Stimulated activated CD4-positive, alpha-beta T cell treated with anti-CD3 and anti-CD28 coated beads, Interleukin-4, amount 100 ng/mL, for 1 hour (primary cell): ENCODE measurements at regions not wholly inside any gene's neighbourhood (a gene's known extent, or its start where the extent isn't known, plus 50 kb on each side); places are given as distances from the start of the nearest gene placed in this dataset.
"Not testable (repeated sequence)": the region's sequence is repeated elsewhere in the genome, so short reads cannot be mapped to it uniquely, and the experiment has no call there.

ENCODE experiments used
- DNase-seq: peaks from one replicate; pipeline ENCODE4 v3.0.0-alpha.2; 2020

DNA sequence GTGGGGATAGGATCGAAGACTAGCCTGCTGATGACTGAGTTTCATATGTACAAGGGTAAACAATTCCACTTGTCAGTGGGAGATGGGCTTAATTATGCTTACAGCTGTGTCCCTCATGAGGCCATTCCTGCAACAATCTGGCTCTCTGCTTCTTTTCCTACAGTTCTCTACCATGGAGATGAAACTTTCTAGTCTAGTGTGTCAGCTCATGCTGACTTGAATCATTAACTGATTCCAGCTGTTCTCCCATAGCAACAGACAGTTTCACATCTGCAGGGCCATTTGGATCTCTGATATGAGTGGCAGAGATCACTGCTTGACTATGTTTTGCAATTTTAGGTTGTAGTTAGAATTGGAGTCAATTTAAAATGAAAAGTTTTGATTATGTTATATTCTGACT is 1251.7 kb upstream of the RAG2 start:
- no peak for DNase-seq

DNA sequence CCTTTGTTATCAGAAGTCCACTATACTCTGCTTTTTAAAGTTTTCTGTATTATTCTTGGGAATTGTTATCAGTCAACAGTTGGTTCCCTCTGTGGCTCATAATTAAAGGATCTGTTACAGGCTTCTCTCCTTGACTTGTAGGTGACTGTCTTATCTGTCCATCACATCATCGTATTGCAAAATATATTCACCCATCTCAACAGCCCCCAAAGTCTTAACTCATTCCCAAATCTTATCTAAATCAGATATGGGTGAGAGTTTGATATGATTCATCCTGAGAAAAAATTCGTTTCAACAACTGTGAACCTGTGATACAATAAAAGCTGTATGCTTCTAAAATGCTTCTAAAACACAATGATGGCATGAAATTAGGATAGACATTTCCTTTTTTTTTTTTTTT is 1245.6 kb upstream of the RAG2 start:
- DNase-seq = no peak

- DNase-seq = no peak
These were observed 1243.0 kb upstream of the RAG2 start for GRCh38 chr11:37841016-37841415.

DNA sequence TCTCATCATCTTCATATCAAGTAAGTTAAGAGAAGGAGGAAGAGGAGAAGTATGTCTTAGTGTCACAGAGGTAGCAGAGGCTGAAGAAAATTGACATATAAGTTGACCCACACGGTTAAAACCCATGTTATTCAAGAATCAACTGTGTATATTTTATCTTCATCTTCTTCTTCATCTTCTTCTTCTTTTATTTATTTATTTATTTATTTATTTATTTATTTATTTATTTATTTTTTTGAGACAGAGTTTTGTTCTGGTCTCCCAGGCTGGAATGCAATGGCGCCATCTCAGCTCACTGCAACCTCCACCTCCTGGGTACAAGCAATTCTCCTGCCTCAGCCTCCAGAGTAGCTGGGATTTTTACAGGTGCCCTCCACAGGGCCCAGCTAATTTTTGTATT is 1242.3 kb upstream of the RAG2 start:
- not testable (repeated sequence) for DNase-seq

DNA sequence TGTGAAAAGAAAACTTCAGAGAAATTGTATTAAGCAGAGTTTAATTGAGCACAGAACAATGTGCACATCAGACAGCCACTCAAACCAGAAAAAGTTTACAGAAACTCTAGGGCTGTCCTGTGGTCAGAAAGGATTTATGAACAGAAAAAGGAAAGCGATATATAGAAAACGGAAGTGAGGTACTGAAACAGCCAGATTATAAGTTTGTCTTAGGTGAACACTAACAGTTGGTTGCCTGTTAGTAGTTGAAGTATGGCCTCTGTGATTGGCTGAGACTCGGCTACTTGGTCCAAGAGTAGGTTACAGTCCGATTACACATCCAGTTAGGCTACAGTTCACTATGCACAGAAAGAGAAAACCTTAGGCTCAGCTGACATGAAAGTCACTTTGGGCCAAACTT is 1232.5 kb upstream of the RAG2 start:
- no peak for DNase-seq

DNA sequence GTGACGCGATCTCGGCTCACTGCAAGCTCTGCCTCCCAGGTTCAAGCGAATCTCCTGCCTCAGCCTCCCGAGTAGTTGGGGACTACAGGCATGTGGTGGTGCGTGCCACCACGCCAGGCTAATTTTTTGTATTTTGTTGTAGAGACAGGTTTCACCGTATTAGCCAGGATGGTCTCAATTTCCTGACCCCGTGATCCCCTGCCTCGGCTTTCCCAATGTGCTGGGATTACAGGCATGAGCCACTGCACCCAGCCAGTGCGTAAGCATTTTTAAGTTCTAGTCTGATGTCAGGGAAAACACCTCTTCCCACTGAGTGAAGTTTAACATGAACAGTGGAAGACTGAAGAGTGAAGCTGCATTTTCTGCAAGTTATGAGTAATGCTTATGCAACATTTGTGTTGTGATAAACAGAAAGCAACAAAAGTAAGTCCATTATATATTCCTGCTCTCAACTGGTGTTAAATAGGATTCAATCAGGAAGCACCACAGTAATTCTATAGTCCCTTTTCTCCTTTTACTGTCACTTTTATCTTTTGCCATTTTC is 1219.8 kb upstream of the RAG2 start:
- no peak for DNase-seq

- peak; percentile 0 for DNase-seq
These were observed 1214.3 kb upstream of the RAG2 start for GRCh38 chr11:37812281-37812880.

DNA sequence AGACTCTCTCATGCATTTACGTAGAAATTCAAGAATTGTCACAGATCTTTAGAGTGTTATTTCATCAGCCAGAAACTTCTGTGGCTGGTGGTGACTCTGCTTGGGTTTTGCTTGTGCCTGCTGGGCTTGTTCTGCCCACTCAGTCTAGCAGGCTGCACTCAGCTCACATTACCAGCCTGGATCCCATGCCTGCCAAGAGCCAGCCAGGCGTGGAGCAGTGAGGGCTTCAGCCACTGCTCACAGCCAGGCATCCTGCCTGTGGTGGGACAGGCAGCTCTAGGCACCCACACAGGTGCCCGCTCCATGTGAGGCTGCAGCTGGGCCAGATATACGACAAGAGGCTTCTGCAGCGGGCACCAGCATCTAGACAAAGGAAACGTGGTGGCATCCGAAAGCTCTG is 1213.3 kb upstream of the RAG2 start:
- DNase-seq = no peak

GRCh38 chr11:37804666-37805065 is 1206.6 kb upstream of the RAG2 start:
- no peak for DNase-seq

- no peak for DNase-seq
These were observed 1190.3 kb upstream of the RAG2 start for GRCh38 chr11:37788141-37788877.

GRCh38 chr11:37786214-37786755 is 1188.2 kb upstream of the RAG2 start:
- DNase-seq = no peak

- DNase-seq = no peak
These were observed 1176.4 kb upstream of the RAG2 start for GRCh38 chr11:37774441-37774840.

- DNase-seq = no peak
These were observed 1172.1 kb upstream of the RAG2 start for GRCh38 chr11:37770145-37770544.

- no peak for DNase-seq
These were observed 1164.0 kb upstream of the RAG2 start for GRCh38 chr11:37762079-37762478.

GRCh38 chr11:37755521-37755920 is 1157.5 kb upstream of the RAG2 start:
- no peak for DNase-seq

DNA sequence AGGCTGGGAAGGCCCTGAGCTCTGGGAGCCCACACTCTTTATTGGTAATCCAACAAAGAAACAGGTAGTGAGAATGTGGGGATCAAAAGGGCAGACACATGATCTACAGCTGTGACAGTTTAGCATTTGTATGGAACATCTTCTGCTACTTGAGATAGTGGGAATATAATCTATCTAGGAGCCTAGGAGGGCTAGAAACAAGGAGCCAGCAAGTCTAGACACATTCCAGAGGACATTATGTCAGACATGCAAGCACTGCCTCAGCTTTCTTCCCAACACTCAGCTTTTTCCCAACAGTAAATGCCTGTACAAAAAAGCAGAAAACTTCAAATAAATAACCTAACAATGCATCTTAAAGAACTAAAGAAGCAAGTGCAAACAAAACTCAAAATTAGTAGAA is 1150.6 kb upstream of the RAG2 start:
- no peak for DNase-seq

DNA sequence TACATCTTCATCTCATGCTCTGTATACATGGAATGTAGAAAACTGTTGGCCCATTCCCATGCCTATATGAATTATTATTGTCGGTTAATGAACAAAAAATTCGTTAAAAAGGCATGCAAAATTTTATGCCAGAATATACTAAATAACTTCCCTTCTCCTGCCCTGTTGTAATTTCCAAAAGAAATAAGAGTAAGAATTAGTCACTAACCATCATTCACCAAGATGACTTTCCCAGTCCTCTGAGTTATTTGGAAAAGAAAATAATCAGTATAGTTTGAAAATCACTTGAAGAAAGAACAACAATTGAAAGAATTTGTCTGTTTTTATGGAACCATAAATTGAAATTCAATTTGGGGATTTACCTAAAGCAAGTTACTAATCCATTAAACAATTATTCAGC is 1149.1 kb upstream of the RAG2 start:
- DNase-seq = no peak

DNA sequence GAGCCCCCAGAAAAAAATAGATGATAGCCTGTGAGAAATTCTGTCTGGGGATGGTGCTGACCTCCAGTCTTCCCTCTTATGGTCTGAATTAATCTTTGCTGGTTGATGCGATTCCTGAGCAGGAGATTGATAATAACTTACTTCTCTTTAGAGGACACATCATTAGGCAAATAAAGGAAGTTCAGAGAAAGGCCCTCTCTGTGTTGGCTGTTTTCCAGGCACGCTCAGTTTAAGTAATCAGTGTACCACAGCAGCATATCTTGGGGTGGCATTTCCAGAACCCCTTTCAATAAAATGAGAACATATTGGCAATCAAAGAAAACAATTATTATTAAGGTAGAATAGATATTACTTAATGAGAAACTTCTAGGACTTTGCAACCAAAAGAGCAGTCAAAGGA is 1129.3 kb upstream of the RAG2 start:
- DNase-seq = no peak

DNA sequence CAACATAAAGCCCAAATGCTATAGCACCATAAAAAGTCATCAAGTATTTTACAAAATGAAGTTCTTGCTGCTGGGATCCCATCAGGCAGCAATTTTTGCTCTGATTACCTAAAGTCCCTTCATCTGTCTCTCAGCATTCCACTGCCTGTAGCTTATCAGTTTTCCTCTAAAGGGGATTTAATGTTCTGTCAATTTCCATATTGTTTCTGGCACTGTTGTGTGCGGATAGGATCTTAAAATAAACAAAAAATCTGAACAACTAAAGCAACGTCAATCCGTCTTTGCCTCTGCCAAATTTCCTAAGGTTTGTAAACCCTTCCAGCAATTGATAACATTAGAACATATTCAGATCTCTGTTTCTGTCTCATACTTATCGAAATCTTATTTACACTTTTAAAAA is 1126.3 kb upstream of the RAG2 start:
- DNase-seq = no peak

DNA sequence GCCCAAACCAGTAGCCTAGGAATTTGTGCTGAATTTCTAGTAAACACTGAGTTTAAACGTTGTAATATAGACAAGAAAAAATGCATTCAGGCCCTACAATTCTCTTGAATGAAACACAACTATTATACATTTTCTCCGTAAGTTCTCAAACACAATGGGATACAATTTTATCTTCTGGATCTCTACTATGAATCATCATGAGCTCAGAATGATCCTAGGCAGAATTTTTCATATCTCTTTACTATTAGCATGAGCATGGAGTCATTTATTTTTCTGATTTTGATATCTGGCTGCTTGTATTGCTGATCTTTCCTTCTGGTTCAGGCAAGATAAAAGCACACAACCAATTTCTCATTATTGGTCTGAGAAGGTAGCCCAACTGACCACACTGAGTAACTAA is 1123.4 kb upstream of the RAG2 start:
- DNase-seq = no peak

DNA sequence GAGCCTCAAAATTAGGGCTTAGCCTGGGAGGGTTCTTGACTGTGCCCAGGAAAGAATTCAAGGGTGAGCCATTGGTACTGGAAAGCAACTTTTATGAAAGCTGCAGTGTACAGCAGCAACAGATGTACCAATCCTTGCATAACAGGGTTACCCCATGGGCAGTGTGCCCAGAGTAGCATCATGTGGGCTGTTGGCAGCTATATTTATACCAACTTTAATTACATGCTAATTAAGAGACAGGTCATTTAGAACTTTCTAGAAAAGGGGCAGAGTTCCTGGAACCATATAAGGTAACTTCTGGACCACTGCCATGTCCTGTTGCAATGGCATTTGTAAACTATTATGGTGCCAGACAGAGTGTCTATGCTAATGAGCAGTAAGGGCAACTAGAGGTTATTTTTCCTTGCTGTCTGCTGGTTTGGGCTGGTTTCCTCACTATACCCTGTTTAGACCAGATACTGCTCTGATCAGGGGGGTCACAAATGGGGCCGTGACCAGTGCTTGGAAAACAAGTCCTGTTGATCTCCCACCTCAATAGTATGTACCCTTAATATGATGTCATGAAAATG is 1120.5 kb upstream of the RAG2 start:
- DNase-seq = no peak

GRCh38 chr11:37712251-37712650 is 1114.2 kb upstream of the RAG2 start:
- DNase-seq = no peak

- DNase-seq = no peak
These were observed 1112.0 kb upstream of the RAG2 start for GRCh38 chr11:37710031-37710430.

GRCh38 chr11:37704791-37705190 is 1106.8 kb upstream of the RAG2 start:
- DNase-seq = no peak
